ENCODE measurements at regions not wholly inside any gene's neighbourhood (a gene's known extent, or its start where the extent isn't known, plus 50 kb on each side); places are given as distances from the start of the nearest gene placed in this dataset.
"Not testable (repeated sequence)": the region's sequence is repeated elsewhere in the genome, so short reads cannot be mapped to it uniquely, and the experiment has no call there.

DNA sequence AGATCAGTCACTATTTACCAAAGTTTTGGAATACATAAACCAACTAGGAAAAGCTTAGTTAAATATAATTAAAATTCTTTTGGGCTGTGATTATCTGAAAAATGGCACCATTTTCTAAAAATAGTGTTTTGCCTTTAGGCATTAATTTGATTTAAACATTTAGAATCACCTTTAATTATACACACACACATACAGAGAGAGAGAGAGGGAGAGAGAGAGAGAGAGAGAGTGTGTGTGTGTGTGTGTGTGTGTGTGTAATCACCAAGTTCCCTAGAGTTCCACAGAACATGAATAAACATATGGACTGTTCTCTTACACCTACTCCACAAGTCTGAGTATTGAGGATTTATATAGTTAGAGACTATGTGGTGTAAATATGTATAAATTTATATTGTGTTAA lies 141.2 kb upstream of the ATXN1 start:
- no peak for DNase-seq

DNA sequence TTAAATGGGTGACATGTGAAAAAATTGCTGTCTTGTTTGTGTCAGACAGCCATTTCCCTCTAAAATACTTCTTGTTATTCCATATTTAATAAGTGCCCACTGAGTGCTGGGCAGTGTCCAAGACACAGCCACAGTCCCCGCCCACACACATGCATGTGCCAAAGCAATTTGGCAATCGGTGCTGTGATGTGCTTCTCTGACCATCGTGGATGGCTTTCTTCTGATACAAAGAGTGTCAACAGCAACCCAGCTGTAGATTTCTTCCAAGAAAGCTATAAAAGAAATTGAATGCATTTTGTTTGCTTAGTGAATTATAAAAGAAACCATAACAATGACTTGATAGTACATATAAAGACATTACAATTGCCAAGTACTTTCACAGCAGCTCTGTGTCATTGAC lies 140.5 kb upstream of the ATXN1 start:
- DNase-seq: no peak

DNA sequence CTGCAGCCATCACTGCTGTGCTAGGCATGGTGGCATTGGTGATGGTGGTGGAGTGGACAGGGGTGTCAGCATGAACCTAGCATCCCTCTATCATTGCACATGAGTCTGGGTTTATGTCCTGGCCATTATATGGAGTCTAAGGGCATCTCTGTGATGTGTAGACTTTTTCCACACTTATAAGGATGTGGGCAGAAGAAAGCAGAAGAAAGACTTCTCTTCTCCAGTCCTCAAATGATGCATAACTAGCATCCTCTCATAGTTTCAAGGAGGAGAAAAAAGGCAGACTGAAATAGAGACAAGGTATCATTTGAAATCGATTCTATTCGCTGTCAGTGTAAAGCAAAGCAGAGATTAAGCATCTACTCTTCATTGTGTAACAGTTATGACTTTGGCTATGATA lies 140.0 kb upstream of the ATXN1 start:
- no peak for DNase-seq

DNA sequence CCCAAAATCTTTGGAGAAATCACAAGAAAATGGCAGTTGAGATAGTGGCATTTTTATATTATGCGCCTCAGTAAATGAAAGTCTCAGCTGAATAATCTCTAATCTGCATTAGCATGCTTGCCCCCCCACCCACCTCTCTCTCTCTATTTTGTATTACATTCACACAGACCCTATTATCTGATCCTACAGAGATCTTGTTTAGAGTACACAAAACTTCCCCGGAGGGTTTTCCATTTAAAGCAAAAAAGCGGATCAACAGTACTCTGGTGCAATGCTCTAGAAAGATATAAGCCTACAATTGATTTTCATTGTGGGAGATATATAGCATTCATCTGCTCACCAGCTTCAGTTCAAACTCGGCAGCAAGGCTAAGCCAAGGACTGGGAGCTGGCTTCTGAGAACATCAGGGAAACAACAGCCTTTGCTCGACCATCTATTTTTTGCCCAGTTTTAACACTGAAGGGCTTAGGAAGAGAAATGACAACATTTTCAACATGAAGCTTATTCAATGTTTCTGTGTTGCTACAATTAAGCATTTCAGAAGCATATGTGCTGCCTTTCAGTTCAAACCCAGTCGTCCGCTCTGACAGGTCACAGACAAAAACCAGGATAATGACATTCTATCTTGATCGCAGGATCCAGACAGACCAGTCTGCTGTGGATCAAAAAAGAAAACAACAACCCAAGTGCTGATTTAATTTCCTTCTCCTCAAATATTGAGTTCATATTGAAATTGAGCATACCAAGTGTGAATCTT lies 137.6 kb upstream of the ATXN1 start:
- DNase-seq: no peak

DNA sequence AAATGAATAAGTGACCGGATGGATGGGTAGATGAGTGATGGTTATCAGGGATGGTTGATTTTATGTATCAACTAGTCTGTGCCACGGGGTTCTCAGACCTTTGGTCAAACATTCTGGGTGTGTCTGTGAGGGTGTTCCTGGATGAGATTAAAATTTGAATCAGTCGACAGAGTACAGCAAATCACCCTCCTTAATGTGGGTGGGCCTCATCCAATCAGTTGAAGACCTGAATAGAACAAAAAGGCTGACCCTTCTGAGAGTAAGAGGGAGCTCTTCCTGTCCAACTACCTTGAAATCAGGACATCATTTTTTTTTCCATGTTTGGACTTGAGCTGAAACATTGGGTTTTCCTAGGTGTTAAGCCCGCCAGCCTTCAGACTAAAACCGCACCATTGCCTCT lies 136.4 kb upstream of the ATXN1 start:
- DNase-seq: no peak

DNA sequence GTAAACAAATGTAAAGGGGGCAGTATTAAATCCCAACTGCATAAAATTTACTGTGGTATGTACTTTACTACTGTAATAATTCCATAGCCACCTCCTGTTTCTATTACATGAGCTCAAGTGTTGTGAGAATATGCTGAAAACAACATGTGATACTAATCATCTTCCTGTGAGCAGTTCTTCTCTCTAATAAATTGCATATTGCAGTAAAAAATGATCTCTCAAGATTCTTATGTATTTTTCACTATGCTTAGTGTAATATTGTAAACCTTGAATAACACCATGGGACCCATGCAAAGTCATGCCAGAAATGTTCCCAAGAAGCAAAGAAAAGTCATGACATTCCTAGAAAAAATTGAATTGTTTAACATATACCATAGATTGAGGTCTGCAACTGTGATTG lies 133.0 kb upstream of the ATXN1 start:
- no peak for DNase-seq

DNA sequence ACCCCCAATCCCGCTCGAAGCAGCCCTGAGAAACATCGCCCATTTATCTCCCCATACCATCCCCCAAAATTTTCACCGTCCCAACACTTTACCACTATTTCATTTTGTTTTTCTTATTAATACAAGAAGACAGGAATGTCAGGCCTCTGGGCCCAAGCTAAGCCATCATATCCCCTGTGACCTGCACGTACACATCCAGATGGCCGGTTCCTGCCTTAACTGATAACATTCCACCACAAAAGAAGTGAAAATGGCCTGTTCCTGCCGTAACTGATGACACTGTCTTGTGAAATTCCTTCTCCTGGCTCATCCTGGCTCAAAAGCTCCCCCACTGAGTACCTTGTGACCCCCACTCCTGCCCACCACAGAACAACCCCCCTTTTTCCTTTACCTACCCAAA lies 129.8 kb upstream of the ATXN1 start:
- DNase-seq: not testable (repeated sequence)

DNA sequence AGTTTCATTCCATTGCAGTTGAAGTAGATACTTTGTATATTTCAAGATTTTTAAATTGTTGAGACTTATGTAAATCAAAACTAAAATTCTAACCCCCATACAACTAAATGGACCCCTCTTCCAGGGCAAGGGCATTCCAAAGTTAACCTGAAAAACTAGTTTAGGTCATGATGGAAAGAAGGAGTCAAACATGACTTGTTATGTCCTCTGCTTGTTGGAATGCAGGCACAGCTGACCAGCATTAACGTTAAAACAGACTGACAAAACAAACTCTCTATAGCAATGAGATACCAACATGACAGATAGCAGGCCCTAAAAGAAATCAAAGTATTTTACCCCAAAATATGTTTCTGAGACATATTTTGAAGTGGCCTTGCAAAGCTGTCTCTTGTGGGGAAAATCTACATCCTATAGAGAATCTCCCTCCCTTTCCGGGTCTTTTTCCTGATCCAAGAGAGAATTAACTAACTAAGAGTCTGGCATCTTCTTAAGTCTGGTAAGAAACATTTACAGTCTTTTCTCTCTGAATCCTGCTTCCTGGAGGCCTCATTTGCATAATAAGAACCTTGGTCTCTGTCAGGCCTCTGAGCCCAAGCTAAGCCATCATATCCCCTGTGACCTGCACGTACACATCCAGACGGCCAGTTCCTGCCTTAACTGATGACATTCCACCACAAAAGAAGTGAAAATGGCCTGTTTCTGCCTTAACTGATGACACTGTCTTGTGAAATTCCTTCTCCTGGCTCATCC lies 124.3 kb upstream of the ATXN1 start:
- no peak for DNase-seq

DNA sequence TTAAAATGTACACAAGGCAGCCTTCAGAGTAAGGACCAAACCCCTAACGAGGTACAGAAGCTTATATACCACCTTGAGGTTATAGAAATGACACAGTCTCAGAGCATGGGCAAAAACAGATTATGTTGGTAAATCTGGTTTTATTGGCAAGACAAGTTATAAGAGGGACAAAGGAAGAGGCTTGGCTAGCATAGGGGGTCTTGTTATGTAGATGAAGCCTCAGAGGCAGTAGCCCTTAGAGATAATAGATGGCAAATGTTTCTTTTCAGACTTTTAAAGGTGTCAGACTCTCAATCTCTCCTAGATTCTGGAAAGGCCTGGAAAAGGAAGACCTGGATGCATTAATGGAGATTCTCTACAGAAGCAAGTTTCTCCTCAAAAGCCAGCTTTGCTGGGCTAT lies 123.3 kb upstream of the ATXN1 start:
- no peak for DNase-seq

DNA sequence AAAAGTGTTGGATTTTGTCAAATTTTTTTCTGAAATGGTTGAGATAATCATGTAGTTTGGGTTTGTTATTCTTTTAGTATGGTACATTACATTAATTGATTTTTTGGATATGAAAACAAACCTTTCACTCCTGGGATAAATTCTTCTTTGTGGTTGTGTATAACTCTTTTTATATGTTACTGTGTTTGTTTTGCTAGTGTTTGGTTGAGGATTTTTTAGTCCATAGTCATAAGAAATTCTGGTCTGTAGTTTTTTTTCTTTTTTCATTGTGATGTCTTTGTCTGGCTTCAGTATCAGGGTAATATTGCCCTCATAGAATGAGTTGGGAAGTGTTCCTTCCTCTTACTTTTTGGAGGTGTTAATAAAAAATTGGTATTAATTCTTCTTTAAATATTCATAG lies 122.2 kb upstream of the ATXN1 start:
- no peak for DNase-seq

DNA sequence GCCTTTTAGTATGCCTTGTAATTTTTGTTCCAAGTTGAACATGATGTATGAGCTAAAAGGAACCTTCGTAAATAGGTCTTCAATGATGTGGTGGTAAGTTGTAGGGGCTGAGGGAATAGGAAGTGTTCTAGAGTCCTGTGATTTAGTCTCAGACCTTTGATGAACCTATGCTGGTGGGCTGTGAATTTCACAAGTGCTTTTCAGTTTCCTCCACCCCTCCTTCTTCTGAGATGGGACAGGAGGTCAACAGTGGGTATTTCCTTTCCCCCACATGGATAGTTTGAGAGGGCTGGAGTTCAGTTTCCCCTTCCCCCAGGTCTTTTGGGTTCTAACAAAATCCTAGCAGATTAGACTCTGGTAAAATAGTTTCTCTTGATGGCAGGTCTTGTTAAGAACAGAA lies 121.0 kb upstream of the ATXN1 start:
- no peak for DNase-seq

DNA sequence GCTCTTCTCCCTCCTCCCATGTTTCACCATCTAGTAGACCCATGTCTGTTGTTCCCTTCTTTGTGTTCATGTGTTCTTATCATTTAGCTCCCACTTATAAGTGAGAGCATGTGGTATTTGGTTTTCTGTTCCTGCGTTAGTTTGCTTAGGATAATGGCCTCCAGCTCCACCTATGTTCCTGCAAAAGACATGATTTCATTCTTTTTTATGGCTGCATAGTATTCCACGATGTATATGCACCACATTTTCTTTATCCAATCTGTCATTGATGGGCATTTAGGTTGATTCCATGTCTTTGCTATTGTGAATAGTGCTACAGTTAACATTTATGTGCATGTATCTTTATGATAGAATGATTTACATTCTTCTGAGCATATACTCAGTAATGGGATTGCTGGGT lies 115.6 kb upstream of the ATXN1 start:
- DNase-seq: not testable (repeated sequence)

DNA sequence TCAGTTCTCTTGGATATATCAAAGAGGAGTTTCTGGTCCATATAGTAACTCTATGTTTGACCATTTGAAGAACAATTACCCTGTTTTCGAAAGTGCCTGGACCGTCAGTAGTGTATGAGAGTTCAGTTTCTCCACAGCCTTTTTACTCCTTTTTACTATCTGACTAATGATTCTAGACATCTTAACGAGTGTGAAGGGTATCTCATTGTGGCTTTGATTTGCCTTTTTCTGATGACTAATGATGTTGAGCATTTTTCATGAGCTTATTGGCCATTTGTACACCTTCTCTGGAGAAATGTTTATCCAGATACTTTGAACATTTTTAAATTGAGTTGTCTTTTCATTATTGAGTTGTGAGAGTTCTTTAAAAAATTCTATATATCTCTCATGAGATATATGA lies 114.9 kb upstream of the ATXN1 start:
- no peak for DNase-seq

DNA sequence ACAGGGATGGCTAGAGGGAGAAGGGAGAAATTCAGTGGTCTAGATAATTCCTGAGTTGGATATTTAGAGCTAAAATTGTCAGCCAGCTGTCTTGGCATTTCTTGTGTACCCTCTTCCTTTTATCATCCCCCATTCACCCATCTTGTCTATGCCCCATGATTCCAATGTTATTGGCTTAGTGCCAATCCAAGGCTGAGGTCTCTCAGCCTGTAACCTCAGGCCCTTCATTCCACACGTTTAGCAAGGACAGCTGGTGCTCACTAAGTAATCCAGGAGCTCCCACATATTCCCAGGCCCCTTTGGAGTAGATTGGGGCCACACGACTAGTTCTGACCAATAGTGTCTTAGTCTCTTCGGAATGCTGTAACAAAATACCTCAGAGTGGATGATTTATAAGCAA lies 112.4 kb upstream of the ATXN1 start:
- DNase-seq: no peak

DNA sequence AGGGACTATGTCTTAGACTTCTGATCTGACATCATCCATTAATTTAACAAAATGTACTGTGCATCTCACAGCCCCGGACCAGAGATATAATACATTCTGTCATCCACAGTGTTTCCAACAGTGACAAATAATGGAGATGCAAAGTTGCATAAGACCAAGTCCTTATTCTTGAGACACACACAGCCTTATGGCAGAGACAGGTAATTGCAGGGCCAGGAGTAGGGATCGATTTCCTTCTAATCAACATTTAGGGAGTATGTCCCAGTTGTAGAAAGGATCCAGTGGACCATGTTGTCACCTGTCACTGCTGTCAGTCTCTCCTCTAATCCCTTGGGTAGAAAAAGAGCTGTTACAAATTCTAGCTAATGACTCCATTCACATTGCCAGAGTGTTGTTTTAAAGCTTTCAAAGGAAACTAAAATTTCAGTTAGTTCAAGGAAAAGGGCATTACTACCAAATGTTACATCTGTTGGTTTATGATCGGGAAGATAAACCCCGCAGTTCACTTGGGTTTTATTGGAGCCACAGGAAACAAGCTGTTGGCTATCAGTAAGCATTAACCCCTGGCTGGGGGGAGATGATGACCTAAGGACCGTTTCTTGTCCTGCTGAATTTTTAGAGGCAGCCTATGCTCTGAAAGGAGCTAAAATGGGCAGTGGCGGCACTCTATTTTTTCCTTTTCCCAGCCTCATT lies 111.4 kb upstream of the ATXN1 start:
- no peak for DNase-seq

DNA sequence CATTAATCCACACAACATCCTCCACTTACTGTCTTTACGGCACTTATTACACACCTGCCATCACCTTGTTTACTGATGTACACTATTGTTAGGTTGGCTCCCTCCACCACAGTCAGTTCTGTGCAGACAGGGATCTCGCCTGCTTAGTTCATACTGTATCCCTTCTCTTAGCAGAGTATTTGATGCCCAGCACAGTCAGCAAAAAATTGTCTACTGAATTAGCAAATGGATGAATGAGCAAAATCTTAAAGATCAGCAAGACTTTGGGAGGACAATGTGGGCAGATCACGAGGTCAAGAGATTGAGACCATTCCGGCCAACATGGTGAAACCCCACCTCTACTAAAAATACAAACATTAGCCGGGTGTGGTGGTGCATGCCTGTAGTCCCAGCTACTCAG lies 109.8 kb upstream of the ATXN1 start:
- DNase-seq: no peak

DNA sequence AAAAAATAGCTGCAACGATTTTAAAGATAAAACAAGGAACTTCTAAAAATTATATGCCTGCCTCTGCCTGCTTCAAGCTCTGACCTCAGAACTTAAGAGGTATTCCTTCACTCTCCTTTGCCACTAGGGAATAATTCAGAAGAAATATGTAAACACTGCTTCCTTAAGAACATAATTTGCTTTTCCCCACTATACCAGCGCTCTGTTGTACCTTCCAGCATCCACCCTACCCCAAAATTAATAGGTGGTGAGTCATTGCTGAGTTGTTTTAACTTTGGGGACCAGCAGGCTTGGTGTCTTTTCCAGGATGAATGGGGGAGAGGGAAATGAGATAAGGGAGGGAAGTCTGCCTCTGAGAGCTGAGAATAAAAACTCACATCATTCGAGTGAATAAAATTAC lies 107.7 kb upstream of the ATXN1 start:
- no peak for DNase-seq

DNA sequence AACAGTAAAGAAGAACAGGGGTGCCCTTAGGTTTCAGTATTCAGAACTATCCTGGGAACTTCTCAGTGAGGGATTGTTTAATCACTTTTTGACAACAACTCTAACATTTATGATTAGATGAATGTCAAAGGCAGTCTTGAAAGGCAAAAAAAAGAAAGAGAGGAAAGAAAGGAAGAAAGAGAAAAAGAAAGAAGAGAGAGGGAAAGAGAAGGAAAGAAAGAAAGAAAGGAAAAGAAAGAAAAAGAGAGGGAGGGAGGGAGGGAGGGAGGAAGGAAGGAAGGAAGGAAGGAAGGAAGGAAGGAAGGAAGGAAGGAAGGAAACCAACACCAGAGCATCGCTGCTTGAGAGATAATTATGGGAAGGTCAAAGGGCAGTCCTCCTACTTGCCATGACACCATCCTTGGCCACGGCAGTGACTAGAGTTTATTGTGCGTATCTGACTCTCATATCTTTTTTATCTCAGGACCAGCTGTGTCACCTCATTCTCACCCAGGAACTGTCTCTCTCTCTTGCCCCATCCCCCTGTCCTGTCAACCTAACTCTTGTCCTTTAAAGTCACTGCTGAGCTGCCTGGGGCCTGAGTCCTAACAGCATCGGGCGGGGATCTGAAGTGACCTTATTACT lies 96.8 kb upstream of the ATXN1 start:
- DNase-seq: no peak

DNA sequence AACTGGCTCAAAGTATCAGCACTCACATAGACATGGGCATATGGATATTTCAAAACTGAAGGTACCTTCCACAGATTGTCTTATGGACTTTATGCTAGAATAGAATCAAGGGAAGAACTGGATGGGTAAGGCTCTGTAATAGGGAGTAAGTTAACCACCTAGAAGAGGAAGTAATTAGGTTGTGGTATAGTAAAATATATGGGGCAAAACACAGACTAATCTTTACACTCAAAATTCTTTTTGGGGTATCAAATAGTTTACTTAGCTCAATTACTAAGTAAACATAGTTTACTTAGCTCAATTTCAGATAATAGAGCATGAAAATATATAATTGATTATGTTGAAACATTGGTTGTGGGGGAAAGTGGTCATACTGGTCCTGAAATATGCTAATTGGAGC lies 94.2 kb upstream of the ATXN1 start:
- DNase-seq: no peak

DNA sequence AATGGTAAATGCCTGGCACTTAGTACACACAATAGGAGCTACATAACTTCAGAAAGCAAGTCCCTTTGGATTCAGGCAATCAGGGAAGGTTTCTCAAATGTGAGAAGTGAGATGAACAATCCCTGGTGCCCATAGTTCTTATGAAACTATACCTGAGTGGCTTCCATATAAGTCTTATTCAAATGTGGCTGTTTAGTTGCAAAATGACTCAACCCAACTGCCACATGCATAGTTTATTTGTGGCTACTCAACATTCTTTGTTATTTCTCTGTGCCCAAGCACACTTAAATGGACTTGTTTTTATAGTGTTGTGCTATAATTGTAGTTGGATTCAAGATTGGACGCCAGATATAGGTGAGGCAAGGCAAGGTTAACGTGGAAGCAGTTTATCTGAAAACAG lies 93.7 kb upstream of the ATXN1 start:
- DNase-seq: peak in 1 of 2 experiments; percentile 24

DNA sequence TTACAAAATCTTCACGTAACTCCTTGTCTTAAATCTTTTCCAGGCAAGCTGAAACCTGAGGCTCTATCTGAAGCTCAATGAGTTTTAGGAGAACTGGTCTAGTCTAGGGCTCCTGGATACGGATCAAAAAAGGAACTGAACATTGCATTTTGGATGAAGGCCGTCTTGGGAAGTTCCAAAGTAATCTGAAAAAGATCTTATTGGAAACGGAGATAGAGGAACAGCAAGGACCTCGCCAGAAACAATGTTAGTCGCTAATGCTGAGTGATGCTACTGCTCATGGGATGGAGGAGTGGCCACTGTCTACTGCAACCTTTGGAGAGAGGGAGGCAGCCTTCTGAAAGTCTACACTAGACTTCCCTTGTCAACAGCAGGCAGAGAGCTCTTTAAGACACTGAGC lies 91.4 kb upstream of the ATXN1 start:
- no peak for DNase-seq

DNA sequence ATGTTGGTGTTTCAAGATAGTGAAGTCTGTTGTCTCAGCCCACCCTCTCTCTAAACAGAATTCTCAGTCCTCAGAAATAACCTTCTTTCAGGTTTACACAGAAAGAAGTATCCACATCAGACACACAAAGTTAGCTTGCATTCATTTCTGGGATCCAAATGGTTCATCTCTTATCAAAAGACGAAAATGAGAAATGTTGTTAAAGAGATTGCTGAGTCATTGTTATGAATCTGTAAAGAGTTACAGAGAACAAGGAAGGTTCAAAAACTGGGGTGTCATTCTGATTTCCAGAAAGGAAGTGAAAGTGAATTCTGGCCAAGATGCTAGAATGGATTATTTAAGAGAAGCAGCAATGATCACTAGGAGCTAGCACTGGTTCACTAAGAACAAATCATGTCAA lies 90.5 kb upstream of the ATXN1 start:
- no peak for DNase-seq

DNA sequence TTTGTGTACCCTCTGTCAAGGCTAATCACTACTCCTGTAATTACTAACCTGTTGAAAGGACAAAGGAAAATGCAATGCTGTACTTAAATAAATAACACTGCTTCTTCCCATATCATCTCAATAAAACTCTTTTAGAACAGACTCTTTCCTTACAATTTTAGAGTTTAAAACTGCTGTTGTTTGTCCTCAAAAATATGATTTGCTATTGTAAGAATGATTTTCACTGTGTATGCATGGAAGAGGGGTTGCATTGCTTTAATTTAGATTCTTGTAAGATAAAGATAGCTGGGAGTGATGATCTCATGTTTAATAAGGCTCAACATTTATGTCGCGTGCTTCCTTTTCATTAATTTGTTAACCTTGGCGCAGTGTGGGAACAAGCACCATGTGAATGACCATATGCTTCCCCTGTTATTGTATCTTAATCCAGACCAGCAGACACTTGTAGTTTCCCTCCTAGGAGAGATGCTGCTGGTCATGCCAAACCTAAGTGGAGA lies 89.8 kb upstream of the ATXN1 start:
- no peak for DNase-seq

DNA sequence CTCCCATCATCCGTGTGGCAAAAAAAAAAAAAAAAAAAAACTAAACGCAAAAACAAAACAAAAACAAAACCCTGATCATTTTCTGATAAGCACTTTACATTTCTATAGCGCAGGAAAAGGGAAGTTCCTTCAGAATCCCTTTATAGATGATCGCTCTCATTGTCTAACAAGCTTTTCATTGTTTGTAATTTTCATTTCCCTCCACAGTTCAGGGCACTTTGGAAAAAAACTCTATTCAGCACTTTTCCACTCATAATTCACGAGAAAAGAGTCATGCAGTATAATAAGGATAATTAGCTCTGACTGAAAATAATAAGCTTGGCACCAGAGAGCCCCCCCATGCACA lies 89.4 kb upstream of the ATXN1 start:
- no peak for DNase-seq
